ENCODE measurements at regions not wholly inside any gene's neighbourhood (a gene's known extent, or its start where the extent isn't known, plus 50 kb on each side); places are given as distances from the start of the nearest gene placed in this dataset.
A peak's percentile ranks its signal among the peaks of the same experiment; 100 is the strongest.

GRCh38 chr5:71782771-71783770, 64.0 kb downstream of the CARTPT start:
- TF ChIP-seq POLR2A (IDR thresholded peaks at IDR 0.05) (no peak), CTCF (IDR thresholded peaks at IDR 0.05) (peak; percentile 79 to 87 (median 86))
- intact Hi-C loops (cut with DNase I; ENCODE audit: low total_unique reads) = loop anchor here (5.0 kb wide), 1 partner anchor 524 kb away; no protein-coding TSS in a partner anchor
- no peaks in the 10 kb centered on the region for H3K36me3 ChIP-seq (ENCODE audit: low read depth, missing control alignments)
- no peaks in the 10 kb centered on the region for H3K9me3 ChIP-seq
- 11 to 16% methylated on average over 27 of the region's 27 CpGs for WGBS, 2 donors
- H3K27ac ChIP-seq = peak overlapping the region in 1 of 2 donors; percentile 74
- peak; percentile 95 for DNase-seq
- H3K27me3 ChIP-seq = no peaks in the 10 kb centered on the region
- H3K4me1 ChIP-seq = no peaks in the 10 kb centered on the region
- peak overlapping the region; percentile 21 to 40 for H3K4me3 ChIP-seq

- Histone ChIP-seq H3K27me3 (no peaks in the 10 kb centered on the region), H3K9me3 (no peaks in the 10 kb centered on the region), H3K4me3 (no peak overlapping the region), H3K4me1 (no peaks in the 10 kb centered on the region), H3K36me3 (ENCODE audit: low read depth, missing control alignments) (no peaks in the 10 kb centered on the region), H3K27ac (no peak overlapping the region)
- intact Hi-C loops (cut with DNase I; ENCODE audit: low total_unique reads) = loop anchor here (5.0 kb wide), 1 partner anchor 523 kb away; no protein-coding TSS in a partner anchor
- WGBS, 2 donors = 58 to 79% methylated on average over 6 of the region's 6 CpGs
- TF ChIP-seq POLR2A (IDR thresholded peaks at IDR 0.05) = no peak
- TF ChIP-seq CTCF (IDR thresholded peaks at IDR 0.05) = no peak
- no peak for DNase-seq
Measured at GRCh38 chr5:71783891-71784290, 64.8 kb downstream of the CARTPT start.

- WGBS, 2 donors = 87 to 88% methylated on average over 8 of the region's 8 CpGs
- Histone ChIP-seq H3K9me3 (no peaks in the 10 kb centered on the region), H3K36me3 (ENCODE audit: low read depth, missing control alignments) (no peaks in the 10 kb centered on the region), H3K27me3 (no peaks in the 10 kb centered on the region), H3K4me3 (no peak overlapping the region), H3K27ac (no peak overlapping the region), H3K4me1 (no peaks in the 10 kb centered on the region)
- intact Hi-C loops (cut with DNase I; ENCODE audit: low total_unique reads) = no loop called here
- no peak for DNase-seq
- TF ChIP-seq POLR2A (IDR thresholded peaks at IDR 0.05) = no peak
Measured at GRCh38 chr5:71786337-71787055, 67.4 kb downstream of the CARTPT start.

- no peaks in the 10 kb centered on the region for H3K36me3 ChIP-seq (ENCODE audit: low read depth, missing control alignments)
- no peak overlapping the region for H3K4me3 ChIP-seq
- TF ChIP-seq CTCF (IDR thresholded peaks at IDR 0.05) = no peak
- no peak for TF ChIP-seq POLR2A (IDR thresholded peaks at IDR 0.05)
- H3K4me1 ChIP-seq = no peaks in the 10 kb centered on the region
- H3K27ac ChIP-seq = no peak overlapping the region
- no peaks in the 10 kb centered on the region for H3K9me3 ChIP-seq
- H3K27me3 ChIP-seq = no peaks in the 10 kb centered on the region
- DNase-seq = no peak
- intact Hi-C loops (cut with DNase I; ENCODE audit: low total_unique reads) = no loop called here
- WGBS, 2 donors = 87 to 98% methylated on average over 2 of the region's 2 CpGs
Measured at GRCh38 chr5:71788794-71789193, 69.7 kb downstream of the CARTPT start.

GRCh38 chr5:71789746-71790145, 70.7 kb downstream of the CARTPT start:
- TF ChIP-seq CTCF (IDR thresholded peaks at IDR 0.05) (no peak), POLR2A (IDR thresholded peaks at IDR 0.05) (no peak)
- Histone ChIP-seq H3K27me3 (no peaks in the 10 kb centered on the region), H3K4me3 (no peak overlapping the region), H3K36me3 (ENCODE audit: low read depth, missing control alignments) (no peaks in the 10 kb centered on the region), H3K4me1 (no peaks in the 10 kb centered on the region), H3K9me3 (no peaks in the 10 kb centered on the region), H3K27ac (no peak overlapping the region)
- no peak for DNase-seq
- intact Hi-C loops (cut with DNase I; ENCODE audit: low total_unique reads) = no loop called here
- 85% methylated on average over 4 of the region's 4 CpGs for whole genome bisulfite sequencing, 2 donors

Data from testis (tissue), 2 donors.